Dermis blood vessel endothelial cell (primary cell): ENCODE measurements at regions not wholly inside any gene's neighbourhood (a gene's known extent, or its start where the extent isn't known, plus 50 kb on each side); places are given as distances from the start of the nearest gene placed in this dataset.
"Not testable (repeated sequence)": the region's sequence is repeated elsewhere in the genome, so short reads cannot be mapped to it uniquely, and the experiment has no call there.

Experiments
- DNase-seq: peaks from one replicate; pipeline ENCODE4 v3.0.0; 2010

GRCh38 chr14:30225176-30225575, 297.5 kb upstream of the PRKD1 start:
- peak; percentile 68 for DNase-seq

- no peak for DNase-seq
Measured at GRCh38 chr14:30227436-30227835, 299.8 kb upstream of the PRKD1 start.

DNA sequence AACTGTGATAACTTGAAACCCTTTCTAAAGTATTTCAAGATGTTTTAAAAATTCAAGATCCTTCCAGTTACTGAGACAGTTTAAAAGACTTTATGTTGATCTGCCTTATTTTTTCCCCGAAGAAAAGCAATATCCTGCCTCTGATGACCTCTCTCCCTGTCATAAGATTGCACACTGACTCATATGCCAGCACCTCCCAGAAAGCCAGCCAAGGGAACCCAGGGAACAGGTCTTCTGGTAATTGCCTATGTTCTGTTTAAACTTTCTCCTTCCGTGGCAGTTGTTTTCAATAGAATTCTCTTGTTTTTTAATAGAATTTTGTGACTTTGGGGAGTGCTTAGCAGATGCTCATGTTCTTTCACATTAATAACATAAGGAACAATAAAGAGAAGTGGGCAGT, 300.2 kb upstream of the PRKD1 start:
- DNase-seq: peak; percentile 80

GRCh38 chr14:30230719-30231118, 303.1 kb upstream of the PRKD1 start:
- no peak for DNase-seq

GRCh38 chr14:30234966-30235365, 307.3 kb upstream of the PRKD1 start:
- no peak for DNase-seq

DNA sequence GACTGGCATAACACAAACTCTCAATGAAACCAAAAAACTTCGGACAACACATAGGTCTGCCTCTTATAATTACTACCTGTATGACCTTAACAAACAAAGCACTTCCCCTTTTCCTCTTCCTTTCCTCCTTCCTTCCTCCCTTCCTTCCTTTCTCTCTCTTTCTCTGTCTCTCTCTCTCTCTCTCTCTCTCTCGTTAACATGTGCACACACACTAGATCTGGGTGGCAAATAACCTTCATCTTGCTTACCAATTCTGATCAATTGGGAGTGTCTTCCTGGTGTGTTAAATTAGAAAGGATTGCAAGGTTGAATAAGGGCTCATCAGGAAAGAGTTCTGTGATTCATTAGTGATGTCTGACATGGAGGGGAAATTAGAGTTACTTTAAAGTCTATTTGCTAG, 307.8 kb upstream of the PRKD1 start:
- DNase-seq: no peak

- DNase-seq: no peak
Measured at GRCh38 chr14:30238936-30239335, 311.3 kb upstream of the PRKD1 start.

DNA sequence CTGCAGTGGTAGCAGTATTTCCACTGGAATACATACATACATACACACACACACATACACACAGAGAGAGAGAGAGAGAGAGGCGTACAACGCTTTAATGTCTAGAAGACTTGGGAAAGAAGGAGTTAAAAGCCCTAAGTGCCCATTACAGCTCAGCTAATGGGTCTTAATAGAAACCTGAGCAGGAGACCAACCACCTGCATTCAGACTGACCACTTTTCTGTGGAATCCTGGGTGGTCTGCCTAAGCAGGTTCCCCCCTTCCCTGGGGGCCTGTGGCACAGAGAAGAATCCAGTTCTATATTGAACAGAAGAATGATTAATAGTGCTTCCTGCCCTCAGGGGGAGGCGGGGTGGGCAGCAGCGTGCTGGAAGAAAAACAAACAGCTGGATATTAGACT, 312.4 kb upstream of the PRKD1 start:
- no peak for DNase-seq

DNA sequence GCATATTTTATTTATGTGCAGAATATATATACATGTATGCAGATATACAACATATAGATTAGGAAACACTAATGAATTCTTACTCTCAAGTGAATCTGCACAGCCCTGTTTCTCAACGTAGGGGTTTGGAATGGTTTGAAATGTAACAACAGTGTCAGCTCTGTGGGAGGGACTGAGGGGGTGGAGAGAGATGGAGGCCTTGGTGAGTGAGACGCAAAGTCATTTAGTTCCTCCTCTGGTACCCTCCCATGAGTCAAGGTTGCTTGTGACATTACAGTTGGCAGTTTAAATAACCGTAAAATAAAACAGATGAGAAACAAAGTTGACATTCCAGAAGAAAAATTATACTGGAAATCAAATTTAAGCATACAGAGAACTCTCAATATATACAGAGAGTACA, 313.0 kb upstream of the PRKD1 start:
- no peak for DNase-seq

DNA sequence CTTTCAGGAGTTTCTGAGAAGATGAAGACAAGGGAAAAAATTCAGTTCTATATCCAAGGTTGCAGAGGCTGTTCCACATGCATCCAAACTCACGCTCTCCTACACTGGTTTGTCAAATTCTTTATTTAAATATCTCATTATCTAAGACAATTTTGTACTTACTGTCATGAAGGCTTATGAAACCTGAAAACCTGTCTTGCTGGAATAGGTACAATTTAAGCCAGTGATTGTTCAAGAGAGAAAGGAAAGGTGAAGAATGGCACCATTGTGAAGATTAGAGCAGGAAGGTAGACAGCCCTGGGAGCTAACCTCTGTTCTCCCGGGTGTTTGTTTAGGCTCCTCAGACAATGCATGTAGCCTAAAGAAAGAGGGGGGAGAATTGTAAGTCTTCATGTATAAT, 315.1 kb upstream of the PRKD1 start:
- DNase-seq: no peak

- DNase-seq: no peak
Measured at GRCh38 chr14:30243207-30243606, 315.6 kb upstream of the PRKD1 start.

GRCh38 chr14:30243805-30244204, 315.2 kb upstream of the G2E3 start:
- no peak for DNase-seq

GRCh38 chr14:30244348-30244747, 314.6 kb upstream of the G2E3 start:
- DNase-seq: not testable (repeated sequence)

DNA sequence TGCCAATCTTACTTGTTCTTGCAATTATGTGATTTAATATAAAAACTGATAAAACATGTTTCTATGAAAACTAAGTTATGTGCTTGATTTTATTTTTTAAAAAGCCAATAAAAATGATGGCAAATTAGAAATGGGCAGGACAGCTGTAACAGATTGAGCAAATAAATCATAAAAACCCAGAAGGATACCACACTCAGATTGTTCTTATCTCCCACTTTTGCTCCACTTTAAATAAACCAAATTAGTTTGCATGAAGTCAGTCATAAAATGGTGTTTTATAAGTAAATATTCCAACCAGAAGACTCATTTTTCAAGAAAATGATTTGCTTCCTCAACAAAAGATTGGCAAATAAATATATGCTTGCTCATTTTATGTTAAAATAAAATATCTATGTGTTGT, 307.9 kb upstream of the G2E3 start:
- DNase-seq: no peak

DNA sequence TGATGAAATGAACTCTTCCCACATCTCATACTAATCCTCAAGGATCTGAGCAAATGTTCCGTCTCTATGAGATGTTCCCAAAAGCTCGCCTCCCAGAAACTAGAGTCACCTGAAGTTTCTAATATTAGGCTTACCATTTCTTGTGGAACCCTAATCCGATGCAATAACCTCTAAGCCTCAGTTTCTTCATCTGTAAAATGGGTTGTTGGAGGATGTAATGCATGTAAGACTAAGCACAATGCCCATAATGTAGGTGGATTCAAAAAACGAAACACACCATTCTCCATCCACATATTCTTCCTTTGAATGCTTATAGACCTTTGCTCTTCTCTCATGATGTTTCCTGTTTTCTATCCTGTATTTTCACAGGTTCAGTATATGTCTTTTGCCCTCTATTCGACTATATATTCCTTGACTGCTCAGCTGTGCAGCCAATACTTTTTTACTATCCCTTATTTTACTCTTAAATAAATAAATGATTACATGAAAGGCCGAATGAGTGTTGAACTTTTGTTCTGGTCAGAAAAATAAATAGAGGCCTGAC, 307.3 kb upstream of the G2E3 start:
- no peak for DNase-seq

DNA sequence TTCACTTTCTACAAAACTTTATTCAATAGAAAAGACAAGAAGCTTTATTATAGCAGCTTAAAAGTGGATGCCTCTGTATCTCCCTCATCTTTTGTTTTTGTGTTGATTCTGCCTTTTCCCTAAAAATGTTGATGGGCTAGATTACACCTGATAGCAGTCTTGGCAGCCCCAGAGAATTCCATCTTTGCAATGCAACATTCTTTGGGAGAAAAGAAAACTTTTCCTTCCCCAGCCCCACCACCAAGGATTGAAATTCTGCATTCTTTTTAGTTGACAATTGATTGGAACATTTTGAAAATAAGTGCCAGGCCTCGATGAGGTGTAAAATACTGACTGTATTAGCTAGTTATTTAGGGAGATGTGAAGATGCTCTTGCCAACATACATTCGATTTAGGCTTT, 306.8 kb upstream of the G2E3 start:
- no peak for DNase-seq

DNA sequence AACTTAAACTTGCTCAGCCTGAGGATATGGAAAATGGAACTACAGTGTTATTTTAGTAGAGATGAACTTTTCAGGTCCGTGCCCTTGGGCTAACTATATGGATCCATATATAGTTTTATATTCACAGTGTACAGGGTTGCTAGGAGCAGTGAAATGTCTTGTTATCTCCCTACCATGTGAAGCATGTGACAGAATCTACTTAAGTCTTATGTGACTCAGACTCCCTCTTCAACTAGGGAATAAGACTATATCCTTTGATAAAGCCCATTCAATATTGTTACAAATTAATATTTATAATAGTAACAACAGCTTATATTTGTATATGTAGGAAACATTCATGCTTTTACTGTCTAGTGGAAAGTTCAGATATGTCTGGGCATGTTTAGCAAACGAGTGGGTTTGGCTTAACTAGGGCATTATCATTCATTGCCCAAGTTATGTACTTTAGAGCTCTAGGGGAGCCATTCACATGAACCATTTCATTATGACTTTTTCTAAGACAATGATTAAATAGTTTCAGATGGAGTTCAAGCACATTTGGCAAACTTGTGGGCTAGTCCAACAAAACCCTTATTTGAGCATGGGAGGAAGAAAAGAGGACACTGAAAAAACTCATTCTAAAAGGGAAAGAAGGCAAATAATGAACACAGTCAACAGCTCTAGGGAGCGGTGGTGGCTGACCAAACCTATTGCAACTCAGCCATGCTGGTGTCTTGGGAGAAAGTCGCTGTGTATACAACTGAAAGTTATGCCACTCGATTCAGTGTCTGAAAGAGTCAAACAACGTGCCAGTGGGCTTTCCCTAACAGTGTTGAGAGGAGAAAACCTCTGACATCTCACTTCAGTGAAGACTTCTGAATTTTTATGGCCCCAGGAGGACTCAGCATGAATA, 305.9 kb upstream of the G2E3 start:
- DNase-seq: no peak

DNA sequence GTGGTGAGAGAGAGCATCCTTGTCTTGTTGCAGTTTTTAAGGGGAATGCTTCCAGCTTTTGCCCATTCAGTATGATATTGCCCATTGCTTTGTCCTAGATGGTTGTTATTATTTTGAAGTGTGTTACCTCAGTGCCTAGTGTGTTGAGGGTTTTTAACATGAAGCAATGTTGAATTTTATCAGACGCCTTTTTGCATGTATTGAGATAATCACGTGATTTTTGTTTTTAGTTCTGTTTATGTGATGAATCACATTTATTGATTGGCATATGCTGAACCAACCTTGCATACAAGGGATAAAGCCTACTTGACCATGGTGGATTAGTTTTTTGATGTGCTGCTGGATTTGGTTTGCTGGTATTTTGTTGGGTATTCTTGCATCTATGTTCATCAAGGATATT, 302.3 kb upstream of the G2E3 start:
- DNase-seq: no peak

GRCh38 chr14:30257946-30258661, 300.9 kb upstream of the G2E3 start:
- no peak for DNase-seq

DNA sequence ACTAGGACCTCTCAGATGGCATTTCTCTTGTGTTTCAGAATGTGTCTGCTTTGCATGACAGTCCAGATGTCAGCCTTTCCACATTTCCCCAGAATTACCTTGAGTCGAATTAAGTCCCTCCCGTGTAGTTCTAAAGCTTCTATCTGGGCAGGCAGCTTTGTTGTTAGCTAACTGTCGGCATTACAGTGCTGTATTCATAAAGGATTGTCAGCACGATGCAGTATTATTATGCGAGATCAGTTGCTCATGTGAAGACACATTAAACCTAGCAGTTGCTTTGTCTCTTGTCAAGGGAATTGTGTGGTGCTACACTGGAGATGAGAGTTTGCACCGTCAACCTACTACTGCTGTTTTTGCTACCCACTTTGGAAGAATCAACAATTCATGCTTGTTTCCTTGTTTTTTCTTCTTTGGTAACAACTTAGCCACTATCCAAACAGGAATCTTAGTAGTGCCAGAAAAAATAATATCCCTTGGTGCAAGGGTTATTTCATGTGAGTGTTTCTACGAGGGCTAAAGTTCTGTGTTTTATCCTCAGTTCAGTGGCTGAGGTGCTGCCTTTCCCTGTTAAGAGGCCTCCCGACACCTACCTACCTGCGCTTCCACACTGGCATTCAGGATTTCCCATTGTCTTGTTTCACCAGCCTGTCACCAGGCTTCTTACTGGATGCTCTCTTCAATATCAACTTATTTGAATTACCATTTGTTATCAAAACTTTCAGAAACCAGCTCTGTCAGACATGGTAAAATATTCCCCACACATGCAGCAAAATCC, 297.9 kb upstream of the G2E3 start:
- no peak for DNase-seq

DNA sequence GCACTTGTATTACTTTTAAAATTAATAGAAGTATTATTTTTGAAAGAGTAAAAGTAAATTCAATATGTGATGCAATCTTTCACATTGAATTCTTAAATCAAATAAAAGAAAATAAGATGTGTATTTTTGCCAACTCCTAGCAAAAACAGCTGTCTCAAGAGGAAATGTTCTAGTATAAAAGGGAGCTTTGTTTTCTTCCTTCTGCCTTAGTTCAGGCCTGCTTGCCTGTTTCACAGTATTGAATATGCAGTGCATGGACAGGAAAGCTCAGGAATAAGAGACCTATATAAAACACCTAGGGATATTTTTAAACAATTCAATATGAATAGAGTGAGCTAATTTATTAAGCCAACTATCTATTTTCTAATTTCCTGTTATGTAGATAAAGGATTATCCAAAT, 294.8 kb upstream of the G2E3 start:
- DNase-seq: no peak

DNA sequence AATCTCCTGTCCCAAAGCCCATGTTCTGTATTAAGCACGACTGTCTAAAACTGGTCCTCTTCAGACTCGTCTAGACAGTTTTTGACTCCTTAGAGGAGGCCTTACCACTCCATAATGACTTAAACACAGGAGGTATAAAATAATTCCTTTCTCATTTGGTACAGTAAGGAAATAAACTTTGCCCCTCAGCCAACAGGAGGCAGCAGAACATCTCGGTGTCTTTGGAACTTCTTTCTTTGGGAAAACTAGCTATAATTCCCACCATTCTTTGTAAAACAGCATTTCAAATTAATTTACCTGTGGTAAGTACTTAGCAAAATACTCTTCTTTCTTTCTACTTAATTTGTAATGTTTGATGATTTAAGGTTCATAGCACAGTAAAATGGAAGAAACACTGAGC, 292.7 kb upstream of the G2E3 start:
- no peak for DNase-seq

DNA sequence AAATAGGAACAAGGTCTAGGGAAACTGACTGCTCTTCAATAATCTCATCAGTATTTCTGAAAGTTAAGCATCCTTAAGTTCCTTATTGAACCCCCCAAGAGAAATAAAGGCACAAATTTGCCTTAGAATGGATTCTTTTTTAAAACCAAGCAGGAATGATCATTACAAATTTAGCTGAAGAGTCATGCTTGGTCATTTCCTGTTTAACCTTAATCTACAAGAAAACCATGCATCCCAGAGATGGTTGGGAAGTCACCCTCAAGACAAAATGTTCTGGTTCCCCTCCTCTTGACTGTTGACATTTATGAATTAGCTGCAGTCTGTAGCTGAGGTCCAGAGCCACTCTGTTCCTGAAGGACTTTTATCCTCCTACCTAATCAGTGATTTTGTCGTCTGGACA, 291.8 kb upstream of the G2E3 start:
- peak; percentile 23 for DNase-seq
